GM19372 (cell line): ENCODE measurements at regions not wholly inside any gene's neighbourhood (a gene's known extent, or its start where the extent isn't known, plus 50 kb on each side); places are given as distances from the start of the nearest gene placed in this dataset.

ENCODE experiments used
- ATAC-seq: cut with Tn5 transposase; IDR thresholded peaks from one replicate; pipeline ENCODE4 v1.9.1; 2021; ENCODE audit warnings: mild to moderate bottlenecking, low read depth, moderate library complexity; ENCODE audit not compliant: unreplicated experiment

DNA sequence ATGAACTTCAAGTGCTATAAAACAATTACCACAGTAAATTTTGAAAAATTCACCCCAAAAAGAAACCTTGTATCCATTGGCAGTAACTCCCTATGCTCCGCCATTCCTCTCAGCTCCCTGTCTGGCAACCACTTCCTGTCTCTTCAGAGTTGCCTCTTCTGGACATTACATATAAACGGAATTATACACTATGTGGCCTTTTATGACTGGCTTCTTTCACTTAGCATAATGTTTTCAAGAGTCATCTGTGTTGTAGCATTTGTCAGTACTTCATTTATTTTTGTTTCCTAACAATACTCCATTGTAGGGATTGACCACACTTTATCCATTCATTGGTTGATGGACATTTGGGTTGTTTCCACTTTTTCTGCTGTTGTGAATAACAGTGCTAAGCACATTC, 50.1 kb downstream of the CEP43 start:
- ATAC-seq: no peak

- ATAC-seq: no peak
Measured at GRCh38 chr6:167050903-167051302, 51.7 kb downstream of the CEP43 start.

DNA sequence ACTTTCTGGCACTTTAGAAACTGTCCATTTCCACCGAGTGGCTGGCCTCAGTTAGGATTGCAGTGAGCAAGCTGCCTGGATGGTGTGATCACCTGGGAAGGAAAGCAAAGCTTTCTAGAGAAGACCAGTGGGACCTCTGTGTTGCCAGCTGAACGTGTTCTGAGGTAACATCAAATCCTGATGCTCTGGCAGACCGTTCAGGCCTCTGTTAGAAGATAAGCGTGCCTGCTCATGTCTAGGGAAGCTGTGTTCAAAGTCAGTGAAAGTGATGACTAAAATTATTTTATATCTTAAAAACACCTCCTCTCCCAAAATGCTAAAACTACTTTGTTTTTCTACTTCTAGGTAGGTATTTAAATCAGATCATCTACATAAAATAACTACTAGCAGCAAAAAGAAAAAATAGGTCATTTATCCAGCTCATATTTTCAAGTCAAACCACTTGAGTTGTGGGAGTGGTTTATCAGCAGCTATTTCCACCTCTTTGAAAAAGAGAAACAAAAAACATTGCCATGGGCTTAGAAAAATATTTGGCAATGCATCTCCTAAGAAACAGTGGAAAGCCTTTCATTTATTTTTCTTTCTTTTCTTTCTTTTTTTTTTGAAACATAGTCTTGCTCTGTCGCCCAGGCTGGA, 54.8 kb downstream of the CEP43 start:
- ATAC-seq: no peak

DNA sequence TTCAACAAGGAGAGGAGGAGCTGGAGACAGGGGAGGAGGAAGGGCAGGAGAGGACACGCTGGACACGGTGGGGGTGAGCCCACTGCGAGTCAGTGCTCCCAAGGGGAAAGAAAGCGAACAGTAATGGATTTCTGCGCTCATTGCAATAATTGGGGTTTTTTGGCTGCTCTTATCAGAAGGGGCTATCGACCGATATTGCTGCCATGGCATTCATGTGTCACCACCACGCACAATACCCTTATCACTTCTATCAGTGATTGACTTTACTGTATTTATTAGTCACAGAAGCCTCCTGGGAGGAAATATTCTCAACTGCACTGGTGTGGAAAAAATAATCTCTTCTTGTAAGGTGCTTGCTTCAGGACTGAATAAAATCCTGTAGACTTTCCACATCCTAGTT, 55.8 kb downstream of the CEP43 start:
- no peak for ATAC-seq

DNA sequence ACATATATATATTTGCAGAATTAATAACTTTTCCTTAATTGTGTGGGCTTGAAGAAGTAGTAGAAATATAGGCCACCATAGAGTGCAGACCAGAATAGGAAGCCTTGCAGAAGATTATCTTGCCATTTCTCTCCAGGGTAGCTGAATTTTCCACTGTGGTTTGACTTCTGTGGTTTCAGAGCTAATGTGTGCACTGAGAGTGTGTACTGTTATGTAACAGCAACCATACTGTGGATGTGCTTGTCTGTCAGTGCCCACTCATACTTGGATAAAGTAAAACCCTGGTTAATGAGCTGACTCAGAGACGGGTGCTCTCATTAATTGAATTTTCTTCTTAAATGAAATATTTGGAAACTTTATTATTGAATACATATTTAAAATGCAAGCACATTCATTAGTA, 57.2 kb downstream of the CEP43 start:
- peak; percentile 99 for ATAC-seq

DNA sequence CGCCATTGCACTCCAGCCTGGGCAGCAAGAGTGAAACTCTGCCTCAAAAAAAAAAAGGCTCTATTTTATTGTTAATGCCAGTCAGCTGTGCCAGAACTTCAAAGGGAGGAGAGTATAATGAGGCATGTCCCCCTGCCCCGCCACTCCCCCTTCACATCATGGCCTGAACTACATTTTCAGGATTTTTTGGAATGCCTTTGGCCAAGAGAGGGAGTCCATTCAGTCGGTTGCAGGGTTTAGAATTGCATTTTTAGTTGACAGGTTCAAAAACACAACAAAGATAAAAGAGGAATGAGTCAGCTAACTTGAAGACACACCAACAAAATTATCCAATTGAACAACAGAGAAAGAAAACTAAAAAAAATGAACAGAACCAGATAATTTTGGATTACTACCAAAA, 59.1 kb downstream of the CEP43 start:
- ATAC-seq: no peak
